Right cardiac atrium (tissue), 5 donors: ENCODE measurements at regions not wholly inside any gene's neighbourhood (a gene's known extent, or its start where the extent isn't known, plus 50 kb on each side); places are given as distances from the start of the nearest gene placed in this dataset.

ENCODE experiments used
- ATAC-seq, 2 donors: fragments of 200-7000 bp; cut with Tn5 transposase; one replicate each; pipeline versions ENCODE4 v1.8.0 to v1.9.1; 2020; ENCODE audit warnings: moderate library complexity in 2 of 2, mild to moderate bottlenecking in 1 of 2
- DNase-seq, 3 donors: peaks; one replicate each; pipeline ENCODE4 v3.0.0-alpha.2; 2020
- H3K27ac ChIP-seq: one replicate; pipeline ENCODE4 v1.5.1; 2013; ENCODE audit warnings: mild to moderate bottlenecking, low read length, control low read depth, moderate library complexity
- H3K27me3 ChIP-seq: one replicate; pipeline ENCODE4 v1.6.1; 2013; ENCODE audit not compliant: control insufficient read depth, insufficient read depth
- H3K4me1 ChIP-seq: one replicate; pipeline ENCODE4 v1.6.1; 2013; ENCODE audit warnings: low read length; ENCODE audit not compliant: control insufficient read depth, insufficient read depth
- H3K4me3 ChIP-seq: one replicate; pipeline ENCODE4 v1.5.1; 2013; ENCODE audit warnings: low read length, control low read depth
- H3K9me3 ChIP-seq: one replicate; pipeline ENCODE4 v1.6.1; 2013; ENCODE audit warnings: low read length; ENCODE audit not compliant: control insufficient read depth
- WGBS: extraction: QIAGEN DNeasy Blood & Tissue Kit; methylation state at CpG from one replicate; pipeline ENCODE4 v1.1.7; 2013; 5-methylcytosine and 5-hydroxymethylcytosine counted together
- intact Hi-C, 4 donors: fragments of 100-400 bp; cut with DNase I; formaldehyde crosslinking; loops; one replicate each; pipeline versions ENCODE4 v1.11.0 to v1.14.0; 2022 to 2023
- donor health status: healthy with polysubstance abuse.
- donor health status: DM: no; HTN: yes; CAD: no.
- donor health status: DM: no; HTN: no; CAD: no.
- donor health status: DM: no; HTN: yes; CAD: no; lungs with severe emphysema.
- donor health status: DM: yes; HTN: yes; CAD: no.

DNA sequence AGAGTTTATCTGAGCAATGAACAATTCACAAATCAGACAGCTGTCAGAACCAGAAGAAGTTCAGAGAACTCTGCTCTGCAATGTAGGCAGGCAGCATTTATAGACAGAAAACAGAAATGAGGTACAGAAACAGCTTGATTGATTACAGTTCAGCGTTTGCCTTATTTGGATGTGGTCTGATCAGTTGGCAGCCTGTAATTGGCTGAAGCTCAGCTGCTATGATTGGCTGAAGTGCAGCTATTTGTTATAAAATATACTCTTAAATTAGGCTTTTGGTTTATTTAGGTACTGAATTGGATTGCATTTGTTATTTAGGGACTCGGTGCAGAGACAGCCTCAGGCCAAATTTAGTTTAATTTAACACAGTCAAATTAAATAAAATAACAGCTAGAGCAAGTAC lies 85.8 kb upstream of the JAZF1 start:
- Histone ChIP-seq H3K4me3 (no peak overlapping the region), H3K9me3 (no peaks in the 10 kb centered on the region), H3K27me3 (no peaks in the 10 kb centered on the region), H3K27ac (no peak overlapping the region), H3K4me1 (no peaks in the 10 kb centered on the region)
- DNase-seq: no peak
- ATAC-seq: no peak
- intact Hi-C loops: no loop called here
- 66% methylated on average over 2 of the region's 2 CpGs for WGBS

DNA sequence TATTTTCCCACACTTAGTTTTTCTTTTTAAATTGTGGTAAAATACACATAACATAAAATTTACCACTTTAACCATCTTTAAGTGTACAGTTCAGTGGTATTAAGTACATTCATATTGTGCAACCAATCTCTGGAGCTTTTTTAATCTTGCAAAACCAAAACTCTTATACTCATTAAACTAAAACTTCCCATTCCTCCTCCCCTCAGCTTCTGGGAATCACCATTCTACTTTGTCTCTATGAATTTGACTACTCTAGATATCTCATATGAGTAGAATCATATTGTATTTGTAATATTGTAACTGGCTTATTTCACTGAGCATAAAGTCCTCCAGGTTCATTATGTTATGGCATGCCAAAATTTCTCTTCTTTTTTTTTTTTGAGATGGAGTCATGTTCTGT lies 86.4 kb upstream of the JAZF1 start:
- intact Hi-C loops: no loop called here
- Histone ChIP-seq H3K27ac (no peak overlapping the region), H3K27me3 (no peaks in the 10 kb centered on the region), H3K4me1 (no peaks in the 10 kb centered on the region), H3K4me3 (no peak overlapping the region), H3K9me3 (no peaks in the 10 kb centered on the region)
- DNase-seq: no peak
- ATAC-seq: no peak

DNA sequence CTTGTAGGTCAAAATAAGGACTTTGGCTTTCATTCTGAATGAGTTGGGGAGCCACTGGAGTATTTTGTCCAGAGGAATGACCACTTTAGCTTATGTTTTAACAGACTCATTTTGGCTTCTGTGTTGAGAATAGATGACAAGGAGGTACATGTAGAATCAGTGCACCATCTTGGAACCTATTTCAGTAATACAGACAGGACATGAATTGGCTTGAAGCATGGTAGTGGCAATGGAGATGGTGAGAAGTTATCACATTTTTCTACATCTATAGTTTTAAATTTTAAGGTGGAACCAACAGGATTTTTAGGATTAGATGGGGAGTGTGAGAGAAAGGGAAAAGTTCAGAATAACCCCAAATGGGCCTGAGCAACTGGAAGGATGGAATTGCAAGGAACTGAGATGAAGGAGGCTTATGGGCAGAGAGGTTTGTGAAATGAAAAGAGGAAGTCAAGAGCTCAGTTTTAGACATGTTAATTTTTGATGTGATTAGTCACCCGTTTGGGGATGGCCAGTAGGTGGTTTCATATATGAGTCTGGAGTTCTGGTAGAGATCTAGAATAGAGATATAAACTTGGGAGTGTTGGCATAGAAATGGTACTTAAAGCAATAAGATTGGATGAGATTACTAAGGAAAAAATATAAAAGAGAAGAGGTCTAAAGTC lies 89.2 kb upstream of the JAZF1 start:
- H3K9me3 ChIP-seq: no peaks in the 10 kb centered on the region
- ATAC-seq (no peak), DNase-seq (no peak)
- no peaks in the 10 kb centered on the region for H3K4me1 ChIP-seq
- H3K27me3 ChIP-seq: no peaks in the 10 kb centered on the region
- WGBS: 62% methylated on average over 1 of the region's 1 CpG
- H3K27ac ChIP-seq: no peak overlapping the region
- H3K4me3 ChIP-seq: no peak overlapping the region
- intact Hi-C loops: no loop called here

DNA sequence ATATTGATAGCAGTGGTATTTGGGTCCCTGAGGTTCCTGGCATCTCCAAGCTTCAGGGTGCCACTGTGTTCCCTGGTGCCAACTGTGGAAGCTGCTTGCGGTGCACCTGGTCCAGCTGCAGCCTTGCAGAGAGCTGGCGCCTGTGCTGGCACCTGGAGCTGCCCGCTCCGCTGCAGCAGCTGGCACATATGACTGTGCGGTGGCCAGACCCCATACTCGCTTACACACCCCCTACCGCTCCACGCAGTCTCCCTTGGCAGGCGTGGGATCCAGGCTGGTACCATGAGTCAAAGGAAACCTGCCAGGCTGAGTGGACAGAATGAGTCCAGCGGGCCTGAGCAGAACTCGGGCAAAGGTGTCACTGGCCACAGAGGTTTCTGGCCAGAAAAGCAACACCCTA lies 89.9 kb upstream of the JAZF1 start:
- intact Hi-C loops: no loop called here
- no peak overlapping the region for H3K27ac ChIP-seq
- H3K9me3 ChIP-seq: no peaks in the 10 kb centered on the region
- no peak overlapping the region for H3K4me3 ChIP-seq
- H3K4me1 ChIP-seq: no peaks in the 10 kb centered on the region
- ATAC-seq (no peak), DNase-seq (peak in 1 of 3 donors; percentile 33)
- no peaks in the 10 kb centered on the region for H3K27me3 ChIP-seq
- WGBS: 94% methylated on average over 11 of the region's 11 CpGs

DNA sequence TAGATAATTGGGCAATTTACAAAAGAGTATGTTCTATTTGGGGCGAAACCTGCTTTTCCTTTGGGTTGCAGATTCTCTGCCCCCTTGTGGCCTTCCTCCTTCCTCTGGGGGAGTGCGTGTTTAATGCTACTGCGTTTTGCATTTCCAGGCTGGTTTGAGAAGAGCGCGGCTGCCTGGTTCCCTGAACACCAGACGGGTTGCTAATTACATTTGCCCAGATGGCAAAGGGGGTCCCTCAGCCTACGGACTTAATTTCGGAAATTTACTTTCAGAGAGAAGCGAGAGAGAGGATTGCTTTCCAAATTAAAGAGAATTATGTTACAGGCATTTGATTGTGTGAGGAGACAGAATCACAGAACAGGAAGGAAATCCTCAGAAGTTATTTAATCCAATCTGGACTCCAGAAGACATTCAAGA lies 91.9 kb upstream of the JAZF1 start:
- DNase-seq (peak; percentile 29 to 57 (median 50)), ATAC-seq (peak in 1 of 2 donors; percentile 66)
- peak overlapping the region; percentile 31 for H3K4me3 ChIP-seq
- WGBS: 4% methylated on average over 9 of the region's 9 CpGs
- H3K27ac ChIP-seq: no peak overlapping the region
- no peaks in the 10 kb centered on the region for H3K27me3 ChIP-seq
- no peaks in the 10 kb centered on the region for H3K4me1 ChIP-seq
- no peaks in the 10 kb centered on the region for H3K9me3 ChIP-seq
- intact Hi-C loops: no loop called here

DNA sequence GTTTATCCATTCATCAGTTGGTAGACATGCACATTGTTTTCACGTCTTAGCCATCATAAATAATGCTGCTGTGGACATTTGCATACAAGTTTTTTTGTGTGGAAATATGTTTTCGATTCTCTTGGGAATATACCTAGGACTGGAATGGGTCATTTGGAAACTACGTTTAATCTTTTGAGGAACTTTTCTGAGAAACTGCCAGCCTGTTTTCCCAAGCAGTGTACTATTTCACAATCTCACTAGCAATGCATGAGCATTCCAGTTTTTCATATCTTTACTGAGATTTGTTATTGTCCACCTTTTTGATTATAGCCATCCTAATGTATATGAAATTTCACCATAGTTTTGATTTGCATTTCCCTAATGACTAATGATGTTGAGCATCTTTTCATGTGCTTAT lies 95.7 kb upstream of the JAZF1 start:
- H3K27ac ChIP-seq: no peak overlapping the region
- intact Hi-C loops: no loop called here
- H3K4me3 ChIP-seq: no peak overlapping the region
- H3K27me3 ChIP-seq: no peaks in the 10 kb centered on the region
- H3K9me3 ChIP-seq: no peaks in the 10 kb centered on the region
- DNase-seq: no peak
- H3K4me1 ChIP-seq: no peaks in the 10 kb centered on the region
- 54% methylated on average over 3 of the region's 3 CpGs for WGBS
- ATAC-seq: no peak

DNA sequence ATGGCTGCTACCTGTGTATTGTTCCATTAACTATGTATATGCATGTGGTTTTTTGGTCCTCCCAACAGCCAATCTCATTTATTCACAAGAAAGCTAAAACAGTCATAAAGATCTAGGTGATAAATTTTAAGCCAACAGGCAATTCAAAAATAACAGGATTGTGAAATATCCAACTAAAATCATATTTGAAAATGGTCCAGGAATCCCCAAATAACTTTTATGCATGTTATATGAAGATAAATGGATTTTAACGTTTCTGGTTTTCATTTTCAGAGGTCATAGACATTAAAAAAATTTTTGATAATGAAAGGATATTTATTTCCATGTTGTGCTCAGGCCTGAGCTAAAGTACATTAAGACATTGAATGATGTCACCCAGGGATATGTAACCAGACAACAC lies 96.8 kb upstream of the JAZF1 start:
- Histone ChIP-seq H3K9me3 (no peaks in the 10 kb centered on the region), H3K4me1 (no peaks in the 10 kb centered on the region), H3K27ac (no peak overlapping the region), H3K27me3 (no peaks in the 10 kb centered on the region), H3K4me3 (no peak overlapping the region)
- WGBS: 49% methylated on average over 1 of the region's 1 CpG
- intact Hi-C loops: no loop called here
- ATAC-seq: no peak
- no peak for DNase-seq

DNA sequence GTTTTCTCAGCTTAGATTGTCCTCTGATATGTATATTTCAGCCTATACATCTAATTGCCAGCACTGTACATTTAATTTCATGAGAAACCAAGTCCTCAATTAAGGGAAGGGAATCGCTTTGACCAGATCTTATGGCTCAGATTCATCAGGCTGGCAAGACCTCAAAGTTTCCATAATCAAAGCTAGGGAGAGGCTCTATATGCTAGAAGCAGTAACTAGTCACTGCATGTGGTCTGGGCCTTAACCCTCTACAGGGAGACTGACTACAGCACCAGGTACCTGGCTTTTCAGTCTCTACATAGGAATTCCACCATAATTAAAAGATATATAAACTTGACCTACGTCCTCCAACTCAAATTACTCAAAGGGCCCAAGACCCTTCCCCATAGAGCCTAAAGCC lies 97.4 kb upstream of the JAZF1 start:
- no peaks in the 10 kb centered on the region for H3K4me1 ChIP-seq
- no peaks in the 10 kb centered on the region for H3K9me3 ChIP-seq
- no peak overlapping the region for H3K27ac ChIP-seq
- no peak overlapping the region for H3K4me3 ChIP-seq
- intact Hi-C loops: no loop called here
- ATAC-seq: no peak
- H3K27me3 ChIP-seq: no peaks in the 10 kb centered on the region
- DNase-seq: no peak
- 92% methylated on average over 2 of the region's 2 CpGs for WGBS

DNA sequence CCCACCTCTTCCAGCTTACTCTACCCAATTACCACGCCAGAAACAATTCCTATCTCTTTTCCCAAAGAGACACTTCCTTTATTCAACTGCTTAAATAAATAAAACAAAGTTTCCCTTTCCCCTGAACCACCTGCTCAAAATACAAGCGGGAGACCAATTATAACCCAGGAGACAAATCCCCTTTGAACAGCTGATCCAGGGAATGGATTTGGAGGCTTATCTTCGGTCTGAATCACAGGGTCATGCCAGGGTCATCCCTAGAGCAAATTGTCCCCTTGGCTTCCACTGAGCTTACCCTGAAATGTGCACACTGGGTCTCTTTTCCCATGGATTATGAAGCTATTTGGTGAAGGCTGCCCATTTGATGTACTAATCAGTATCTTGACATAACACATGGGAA lies 99.9 kb upstream of the JAZF1 start:
- Histone ChIP-seq H3K4me1 (no peaks in the 10 kb centered on the region), H3K4me3 (no peak overlapping the region), H3K9me3 (no peaks in the 10 kb centered on the region), H3K27ac (no peak overlapping the region), H3K27me3 (no peaks in the 10 kb centered on the region)
- ATAC-seq (no peak), DNase-seq (no peak)
- intact Hi-C loops: no loop called here
- WGBS: 55% methylated on average over 3 of the region's 3 CpGs

DNA sequence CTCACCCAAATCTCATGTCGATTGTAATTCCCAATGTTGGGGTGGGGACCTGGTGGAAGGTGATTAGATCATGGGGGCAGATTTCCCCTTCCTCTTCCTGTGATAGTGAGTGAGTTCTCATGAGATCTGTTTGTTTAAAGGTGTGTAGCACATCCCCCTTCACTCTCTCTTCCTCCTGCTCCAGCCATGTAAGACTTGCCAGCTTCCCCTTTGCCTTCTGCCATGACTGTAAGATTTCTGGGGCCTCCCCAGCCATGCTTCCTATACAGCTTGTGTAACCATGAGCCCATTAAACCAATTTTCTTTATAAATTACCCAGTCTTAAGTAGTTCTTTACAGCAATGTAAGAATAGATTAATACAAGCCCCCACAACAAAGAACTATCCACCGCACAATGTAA lies 109.9 kb upstream of the JAZF1 start:
- DNase-seq (no peak), ATAC-seq (no peak)
- Histone ChIP-seq H3K9me3 (no peaks in the 10 kb centered on the region), H3K4me1 (no peaks in the 10 kb centered on the region), H3K27ac (no peak overlapping the region), H3K4me3 (no peak overlapping the region), H3K27me3 (no peaks in the 10 kb centered on the region)
- WGBS: 88% methylated on average over 2 of the region's 2 CpGs
- intact Hi-C loops: no loop called here

DNA sequence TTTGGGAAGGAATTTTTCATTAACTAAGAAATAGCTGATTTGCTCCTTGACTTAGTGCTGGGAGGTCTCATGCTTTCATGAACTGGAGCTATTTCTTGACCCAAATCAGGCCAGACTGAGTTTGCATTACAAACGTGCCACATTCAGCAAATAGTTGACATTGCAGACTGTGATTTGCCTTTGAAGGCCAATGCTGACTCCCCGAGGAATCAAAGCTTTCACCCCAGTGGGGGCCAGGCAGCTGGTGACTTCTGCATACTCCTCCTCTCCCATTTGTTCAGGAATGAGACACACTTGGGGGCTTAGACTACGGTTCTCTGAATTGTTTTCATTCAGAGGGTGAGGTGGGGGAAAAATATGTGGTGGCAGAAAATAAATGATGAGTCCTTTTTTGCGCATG lies 111.0 kb upstream of the JAZF1 start:
- 63% methylated on average over 4 of the region's 4 CpGs for WGBS
- Histone ChIP-seq H3K4me1 (no peaks in the 10 kb centered on the region), H3K9me3 (no peaks in the 10 kb centered on the region), H3K27me3 (no peaks in the 10 kb centered on the region), H3K4me3 (no peak overlapping the region), H3K27ac (no peak overlapping the region)
- DNase-seq (no peak), ATAC-seq (no peak)
- intact Hi-C loops: no loop called here

DNA sequence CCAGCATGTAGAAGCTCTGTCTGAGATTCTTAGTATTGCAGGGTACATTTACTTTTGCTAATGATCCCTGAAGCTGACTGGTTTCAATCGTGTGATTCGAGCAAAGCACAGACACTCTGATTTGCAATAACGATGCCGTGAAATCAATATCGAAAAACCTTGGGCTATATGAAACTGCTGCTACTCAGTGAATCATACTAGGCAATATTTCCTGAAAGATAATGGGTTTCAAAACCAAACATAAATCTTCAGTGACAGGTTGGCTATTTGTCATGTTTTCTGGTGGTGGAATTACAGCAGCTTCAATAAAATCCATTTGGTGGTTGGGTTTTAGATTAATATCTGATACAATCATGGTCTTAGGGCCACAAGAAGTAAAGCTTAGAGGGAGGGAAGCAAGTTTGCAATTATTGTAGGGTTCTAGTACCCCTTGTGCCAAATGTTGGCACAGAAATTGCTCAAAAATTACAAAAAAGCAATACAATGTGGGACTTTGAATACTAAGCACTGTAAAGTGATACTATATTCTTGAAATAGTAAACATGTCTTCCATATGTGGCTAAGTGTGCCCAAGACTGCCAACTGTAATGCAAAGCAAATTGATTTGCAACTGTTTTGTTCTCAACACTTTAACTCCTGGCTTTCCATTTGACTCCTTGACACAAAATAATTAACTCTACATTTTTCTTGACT lies 112.4 kb upstream of the JAZF1 start:
- intact Hi-C loops: no loop called here
- H3K27me3 ChIP-seq: no peaks in the 10 kb centered on the region
- no peak for ATAC-seq
- H3K4me3 ChIP-seq: no peak overlapping the region
- WGBS: 70% methylated on average over 5 of the region's 5 CpGs
- no peaks in the 10 kb centered on the region for H3K9me3 ChIP-seq
- DNase-seq: no peak
- no peaks in the 10 kb centered on the region for H3K4me1 ChIP-seq
- no peak overlapping the region for H3K27ac ChIP-seq
